ENCODE measurements at regions not wholly inside any gene's neighbourhood (a gene's known extent, or its start where the extent isn't known, plus 50 kb on each side); places are given as distances from the start of the nearest gene placed in this dataset.

- no peak for DNase-seq (ENCODE audit: low spot score in 2 of 2)
- Histone ChIP-seq H3K36me3 (replicated peaks) (no peaks in the 10 kb centered on the region), H3K4me1 (peaks cover 12% of the 10 kb centered on the region), H3K27me3 (ENCODE audit: low read depth) (no peaks in the 10 kb centered on the region), H3K4me3 (no peak overlapping the region), H3K9me3 (no peaks in the 10 kb centered on the region)
- in situ Hi-C loops (cut with MboI; ENCODE audit: low sequenced_read_pairs), result no loop called here
Observed at GRCh38 chrX:15963858-15964257, 109.2 kb upstream of the AP1S2 start.

GRCh38 chrX:15960237-15960636 is 105.6 kb upstream of the AP1S2 start:
- Histone ChIP-seq H3K9me3 (no peaks in the 10 kb centered on the region), H3K27me3 (ENCODE audit: low read depth) (no peaks in the 10 kb centered on the region), H3K36me3 (replicated peaks) (no peaks in the 10 kb centered on the region), H3K4me3 (no peak overlapping the region), H3K4me1 (peaks cover 15% of the 10 kb centered on the region)
- DNase-seq (ENCODE audit: low spot score in 2 of 2), result no peak
- in situ Hi-C loops (cut with MboI; ENCODE audit: low sequenced_read_pairs), result no loop called here

GRCh38 chrX:15956681-15957080 is 102.1 kb upstream of the AP1S2 start:
- no peaks in the 10 kb centered on the region for H3K9me3 ChIP-seq
- H3K4me1 ChIP-seq, result 0 out of 2 replicates have a peak, but pooled peaks cover 3% of the 10 kb centered on the region
- in situ Hi-C loops (cut with MboI; ENCODE audit: low sequenced_read_pairs), result no loop called here
- no peaks in the 10 kb centered on the region for H3K27me3 ChIP-seq (ENCODE audit: low read depth)
- no peak overlapping the region for H3K4me3 ChIP-seq
- no peaks in the 10 kb centered on the region for H3K36me3 ChIP-seq (replicated peaks)
- DNase-seq (ENCODE audit: low spot score in 2 of 2), result peak; percentile 38 to 50

- Histone ChIP-seq H3K4me1 (0 out of 2 replicates have a peak, but pooled peaks cover 3% of the 10 kb centered on the region), H3K4me3 (no peak overlapping the region), H3K27me3 (ENCODE audit: low read depth) (no peaks in the 10 kb centered on the region), H3K9me3 (no peaks in the 10 kb centered on the region), H3K36me3 (replicated peaks) (no peaks in the 10 kb centered on the region)
- in situ Hi-C loops (cut with MboI; ENCODE audit: low sequenced_read_pairs), result no loop called here
- no peak for DNase-seq (ENCODE audit: low spot score in 2 of 2)
Observed at GRCh38 chrX:15953801-15954200, 99.2 kb upstream of the AP1S2 start.

- Histone ChIP-seq H3K4me3 (no peak overlapping the region), H3K4me1 (peaks cover 5% of the 10 kb centered on the region; the same call in 1 of the 2 replicates), H3K9me3 (no peaks in the 10 kb centered on the region), H3K27me3 (ENCODE audit: low read depth) (no peaks in the 10 kb centered on the region; the same call in 1 of the 2 replicates), H3K36me3 (replicated peaks) (no peaks in the 10 kb centered on the region)
- in situ Hi-C loops (cut with MboI; ENCODE audit: low sequenced_read_pairs), result no loop called here
- no peak for DNase-seq (ENCODE audit: low spot score in 2 of 2)
Observed at GRCh38 chrX:15952212-15952611, 97.6 kb upstream of the AP1S2 start.

- DNase-seq (ENCODE audit: low spot score in 2 of 2), result no peak
- H3K27me3 ChIP-seq (ENCODE audit: low read depth), result peaks cover 6% of the 10 kb centered on the region
- peaks cover 2% of the 10 kb centered on the region; the same call in 1 of the 2 replicates for H3K4me1 ChIP-seq
- in situ Hi-C loops (cut with MboI; ENCODE audit: low sequenced_read_pairs), result no loop called here
- no peak overlapping the region for H3K4me3 ChIP-seq
- no peaks in the 10 kb centered on the region for H3K36me3 ChIP-seq (replicated peaks)
- no peaks in the 10 kb centered on the region for H3K9me3 ChIP-seq
Observed at GRCh38 chrX:15948318-15948660, 93.7 kb upstream of the AP1S2 start.

GRCh38 chrX:15947648-15948317 is 93.2 kb upstream of the AP1S2 start:
- peaks cover 6% of the 10 kb centered on the region for H3K27me3 ChIP-seq (ENCODE audit: low read depth)
- in situ Hi-C loops (cut with MboI; ENCODE audit: low sequenced_read_pairs), result no loop called here
- H3K4me3 ChIP-seq, result no peak overlapping the region
- H3K9me3 ChIP-seq, result no peaks in the 10 kb centered on the region
- peak in 1 of 2 experiments; percentile 34 for DNase-seq (ENCODE audit: low spot score in 2 of 2)
- no peaks in the 10 kb centered on the region for H3K36me3 ChIP-seq (replicated peaks)
- peaks cover 2% of the 10 kb centered on the region; the same call in 1 of the 2 replicates for H3K4me1 ChIP-seq

GRCh38 chrX:15946783-15947580 is 92.4 kb upstream of the AP1S2 start:
- no peak overlapping the region for H3K4me3 ChIP-seq
- H3K9me3 ChIP-seq, result no peaks in the 10 kb centered on the region
- H3K27me3 ChIP-seq (ENCODE audit: low read depth), result peaks cover 6% of the 10 kb centered on the region
- in situ Hi-C loops (cut with MboI; ENCODE audit: low sequenced_read_pairs), result no loop called here
- DNase-seq (ENCODE audit: low spot score in 2 of 2), result no peak
- H3K36me3 ChIP-seq (replicated peaks), result no peaks in the 10 kb centered on the region
- H3K4me1 ChIP-seq, result peaks cover 2% of the 10 kb centered on the region; the same call in 1 of the 2 replicates

- Histone ChIP-seq H3K27me3 (ENCODE audit: low read depth) (peaks cover 6% of the 10 kb centered on the region), H3K4me3 (no peak overlapping the region), H3K4me1 (peaks cover 2% of the 10 kb centered on the region; the same call in 1 of the 2 replicates), H3K36me3 (replicated peaks) (no peaks in the 10 kb centered on the region), H3K9me3 (no peaks in the 10 kb centered on the region; the same call in 1 of the 2 replicates)
- no peak for DNase-seq (ENCODE audit: low spot score in 2 of 2)
- in situ Hi-C loops (cut with MboI; ENCODE audit: low sequenced_read_pairs), result no loop called here
Observed at GRCh38 chrX:15943391-15943790, 88.8 kb upstream of the AP1S2 start.

- Histone ChIP-seq H3K9me3 (no peaks in the 10 kb centered on the region; the same call in 1 of the 2 replicates), H3K4me3 (no peak overlapping the region), H3K27me3 (ENCODE audit: low read depth) (peaks cover 6% of the 10 kb centered on the region), H3K4me1 (peaks cover 1% of the 10 kb centered on the region; the same call in 1 of the 2 replicates), H3K36me3 (replicated peaks) (no peaks in the 10 kb centered on the region)
- in situ Hi-C loops (cut with MboI; ENCODE audit: low sequenced_read_pairs), result no loop called here
- DNase-seq (ENCODE audit: low spot score in 2 of 2), result no peak
Observed at GRCh38 chrX:15942307-15942706, 87.7 kb upstream of the AP1S2 start.

- in situ Hi-C loops (cut with MboI; ENCODE audit: low sequenced_read_pairs), result no loop called here
- no peak for DNase-seq (ENCODE audit: low spot score in 2 of 2)
- H3K27me3 ChIP-seq (ENCODE audit: low read depth), result no peaks in the 10 kb centered on the region; the same call in 1 of the 2 replicates
- H3K36me3 ChIP-seq (replicated peaks), result no peaks in the 10 kb centered on the region
- H3K4me1 ChIP-seq, result no peaks in the 10 kb centered on the region
- H3K4me3 ChIP-seq, result no peak overlapping the region
- H3K9me3 ChIP-seq, result no peaks in the 10 kb centered on the region; the same call in 1 of the 2 replicates
Observed at GRCh38 chrX:15939737-15940136, 85.1 kb upstream of the AP1S2 start.

GRCh38 chrX:15938072-15938471 is 83.5 kb upstream of the AP1S2 start:
- Histone ChIP-seq H3K9me3 (no peaks in the 10 kb centered on the region; the same call in 1 of the 2 replicates), H3K36me3 (replicated peaks) (no peaks in the 10 kb centered on the region), H3K4me3 (no peak overlapping the region), H3K4me1 (no peaks in the 10 kb centered on the region), H3K27me3 (ENCODE audit: low read depth) (no peaks in the 10 kb centered on the region; the same call in 1 of the 2 replicates)
- no peak for DNase-seq (ENCODE audit: low spot score in 2 of 2)
- in situ Hi-C loops (cut with MboI; ENCODE audit: low sequenced_read_pairs), result no loop called here

- peaks cover 5% of the 10 kb centered on the region; the same call in 1 of the 2 replicates for H3K27me3 ChIP-seq (ENCODE audit: low read depth)
- peaks cover 3% of the 10 kb centered on the region; the same call in 1 of the 2 replicates for H3K4me1 ChIP-seq
- H3K36me3 ChIP-seq (replicated peaks), result no peaks in the 10 kb centered on the region
- H3K9me3 ChIP-seq, result no peaks in the 10 kb centered on the region
- in situ Hi-C loops (cut with MboI; ENCODE audit: low sequenced_read_pairs), result no loop called here
- H3K4me3 ChIP-seq, result no peak overlapping the region
- no peak for DNase-seq (ENCODE audit: low spot score in 2 of 2)
Observed at GRCh38 chrX:15931362-15931761, 76.7 kb upstream of the AP1S2 start.

GRCh38 chrX:15930585-15930984 is 76.0 kb upstream of the AP1S2 start:
- H3K4me1 ChIP-seq, result peaks cover 3% of the 10 kb centered on the region; the same call in 1 of the 2 replicates
- in situ Hi-C loops (cut with MboI; ENCODE audit: low sequenced_read_pairs), result no loop called here
- H3K36me3 ChIP-seq (replicated peaks), result no peaks in the 10 kb centered on the region
- H3K4me3 ChIP-seq, result no peak overlapping the region
- H3K9me3 ChIP-seq, result no peaks in the 10 kb centered on the region
- peaks cover 6% of the 10 kb centered on the region; the same call in 1 of the 2 replicates for H3K27me3 ChIP-seq (ENCODE audit: low read depth)
- peak in 1 of 2 experiments; percentile 65 for DNase-seq (ENCODE audit: low spot score in 2 of 2)

Measured in HAP-1 (cell line).